ENCODE measurements at regions not wholly inside any gene's neighbourhood (a gene's known extent, or its start where the extent isn't known, plus 50 kb on each side); places are given as distances from the start of the nearest gene placed in this dataset.

DNA sequence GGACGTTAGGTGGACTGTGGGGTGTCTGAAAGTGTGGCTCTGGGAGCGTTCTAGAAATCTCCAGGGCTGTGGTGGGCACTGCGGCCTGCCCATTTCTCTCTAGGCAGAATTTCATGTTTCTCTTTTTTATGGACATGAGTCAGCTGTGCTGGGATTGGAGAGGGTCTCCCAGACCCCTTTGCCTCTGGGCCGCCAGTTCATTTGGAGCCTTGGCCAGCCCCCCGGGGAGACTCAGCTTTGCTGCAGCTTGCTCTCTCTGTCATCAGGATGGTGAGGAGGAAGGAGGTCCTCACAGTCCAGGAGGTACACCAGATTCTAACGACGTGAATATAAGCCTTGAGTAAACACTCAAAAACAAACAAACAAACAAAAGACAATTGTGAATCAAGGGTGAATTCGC, 149.6 kb upstream of the RGMA start:
- TF ChIP-seq TARDBP (IDR thresholded peaks at IDR 0.05) (no peak), GATAD2B (IDR thresholded peaks at IDR 0.05; ENCODE audit: borderline replicate concordance) (no peak), GABPB1 (CRISPR knock-in tag; IDR thresholded peaks at IDR 0.05) (no peak), POLR2AphosphoS2 (IDR thresholded peaks at IDR 0.05; ENCODE audit: low read length) (no peak), KAT7 (CRISPR knock-in tag; IDR thresholded peaks at IDR 0.05; ENCODE audit: borderline replicate concordance) (no peak)
- TF ChIP-seq, protein P1, sequence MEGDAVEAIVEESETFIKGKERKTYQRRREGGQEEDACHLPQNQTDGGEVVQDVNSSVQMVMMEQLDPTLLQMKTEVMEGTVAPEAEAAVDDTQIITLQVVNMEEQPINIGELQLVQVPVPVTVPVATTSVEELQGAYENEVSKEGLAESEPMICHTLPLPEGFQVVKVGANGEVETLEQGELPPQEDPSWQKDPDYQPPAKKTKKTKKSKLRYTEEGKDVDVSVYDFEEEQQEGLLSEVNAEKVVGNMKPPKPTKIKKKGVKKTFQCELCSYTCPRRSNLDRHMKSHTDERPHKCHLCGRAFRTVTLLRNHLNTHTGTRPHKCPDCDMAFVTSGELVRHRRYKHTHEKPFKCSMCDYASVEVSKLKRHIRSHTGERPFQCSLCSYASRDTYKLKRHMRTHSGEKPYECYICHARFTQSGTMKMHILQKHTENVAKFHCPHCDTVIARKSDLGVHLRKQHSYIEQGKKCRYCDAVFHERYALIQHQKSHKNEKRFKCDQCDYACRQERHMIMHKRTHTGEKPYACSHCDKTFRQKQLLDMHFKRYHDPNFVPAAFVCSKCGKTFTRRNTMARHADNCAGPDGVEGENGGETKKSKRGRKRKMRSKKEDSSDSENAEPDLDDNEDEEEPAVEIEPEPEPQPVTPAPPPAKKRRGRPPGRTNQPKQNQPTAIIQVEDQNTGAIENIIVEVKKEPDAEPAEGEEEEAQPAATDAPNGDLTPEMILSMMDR (IDR thresholded peaks at IDR 0.05 in 2 of 3, conservative IDR thresholded peaks at IDR 0.05 in 1 of 3; ENCODE audit: insufficient read depth in 2 of 3, low read depth in 1 of 3, low read length in 3 of 3) = no peak
- TF ChIP-seq, protein P2, sequence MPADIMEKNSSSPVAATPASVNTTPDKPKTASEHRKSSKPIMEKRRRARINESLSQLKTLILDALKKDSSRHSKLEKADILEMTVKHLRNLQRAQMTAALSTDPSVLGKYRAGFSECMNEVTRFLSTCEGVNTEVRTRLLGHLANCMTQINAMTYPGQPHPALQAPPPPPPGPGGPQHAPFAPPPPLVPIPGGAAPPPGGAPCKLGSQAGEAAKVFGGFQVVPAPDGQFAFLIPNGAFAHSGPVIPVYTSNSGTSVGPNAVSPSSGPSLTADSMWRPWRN (IDR thresholded peaks at IDR 0.05; ENCODE audit: low read depth) = no peak

Data from K562 (cell line).